Trophoblast cell (in vitro differentiated cells and primary cell): ENCODE measurements at regions not wholly inside any gene's neighbourhood (a gene's known extent, or its start where the extent isn't known, plus 50 kb on each side); places are given as distances from the start of the nearest gene placed in this dataset.

ENCODE experiments used
- DNase-seq, 2 donors: peaks; one replicate each; pipeline ENCODE4 v3.0.0-alpha.2; 2016
- H2AFZ ChIP-seq: 2 replicates; pipeline ENCODE4 v1.6.1; 2013; ENCODE audit warnings: low read length, moderate library complexity, mild to moderate bottlenecking; ENCODE audit not compliant: insufficient read depth, poor library complexity
- H2AK5ac ChIP-seq: 2 replicates; pipeline ENCODE4 v1.6.1; 2013; ENCODE audit warnings: mild to moderate bottlenecking, low read length
- H2BK120ac ChIP-seq: 2 replicates; pipeline ENCODE4 v1.6.1; 2013; ENCODE audit warnings: low read length, mild to moderate bottlenecking, moderate library complexity; ENCODE audit not compliant: insufficient read depth, poor library complexity
- H2BK12ac ChIP-seq: 2 replicates; pipeline ENCODE4 v1.6.1; 2013; ENCODE audit warnings: mild to moderate bottlenecking, low read length, moderate library complexity
- H2BK5ac ChIP-seq: 2 replicates; pipeline ENCODE4 v1.6.1; 2013; ENCODE audit warnings: low read length, low read depth, moderate library complexity, mild to moderate bottlenecking; ENCODE audit not compliant: poor library complexity
- H3K14ac ChIP-seq: 2 replicates; pipeline ENCODE4 v1.6.1; 2013; ENCODE audit warnings: mild to moderate bottlenecking, low read length
- H3K18ac ChIP-seq: 2 replicates; pipeline ENCODE4 v1.6.1; 2013; ENCODE audit warnings: mild to moderate bottlenecking, low read length
- H3K23ac ChIP-seq: 2 replicates; pipeline ENCODE4 v1.6.1; 2013; ENCODE audit warnings: low read length
- H3K27ac ChIP-seq: 2 replicates; pipeline ENCODE4 v1.5.1; 2013; ENCODE audit warnings: low read depth, mild to moderate bottlenecking, inconsistent platforms, low read length, moderate library complexity
- H3K27me3 ChIP-seq: 2 replicates; pipeline ENCODE4 v1.6.1; 2013; ENCODE audit warnings: inconsistent platforms, mild to moderate bottlenecking, low read length, moderate library complexity; ENCODE audit not compliant: insufficient read depth
- H3K36me3 ChIP-seq, 2 experiments: 1 replicate in 1 of 2; 2 replicates in 1 of 2; pipeline ENCODE4 v1.6.1; 2013; ENCODE audit warnings: low read length in 2 of 2, mild to moderate bottlenecking in 2 of 2, moderate library complexity in 1 of 2; ENCODE audit not compliant: insufficient read depth in 2 of 2, control insufficient read depth in 1 of 2
- H3K4ac ChIP-seq: 2 replicates; pipeline ENCODE4 v1.6.1; 2013; ENCODE audit warnings: low read depth, mild to moderate bottlenecking, low read length, moderate library complexity
- H3K4me1 ChIP-seq, 2 experiments: 1 replicate in 1 of 2; 2 replicates in 1 of 2; pipeline ENCODE4 v1.6.1; 2013; ENCODE audit warnings: low read length in 2 of 2, mild to moderate bottlenecking in 2 of 2, moderate library complexity in 1 of 2; ENCODE audit not compliant: insufficient read depth in 2 of 2, control insufficient read depth in 1 of 2
- H3K4me2 ChIP-seq: 2 replicates; pipeline ENCODE4 v1.6.1; 2013; ENCODE audit warnings: inconsistent platforms, mild to moderate bottlenecking, low read length, moderate library complexity
- H3K4me3 ChIP-seq: 2 replicates; pipeline ENCODE4 v1.5.1; 2013; ENCODE audit warnings: mild to moderate bottlenecking, low read depth, low read length, inconsistent platforms
- H3K79me1 ChIP-seq: one replicate; pipeline ENCODE4 v1.6.1; 2013; ENCODE audit warnings: low read length
- H3K79me2 ChIP-seq: 2 replicates; pipeline ENCODE4 v1.6.1; 2013; ENCODE audit warnings: low read length, mild to moderate bottlenecking; ENCODE audit not compliant: control insufficient read depth, insufficient read depth, poor library complexity
- H3K9ac ChIP-seq: 2 replicates; pipeline ENCODE4 v1.6.1; 2013; ENCODE audit warnings: mild to moderate bottlenecking, low read length
- H3K9me3 ChIP-seq: 2 replicates; pipeline ENCODE4 v1.6.1; 2013; ENCODE audit warnings: low read depth, mild to moderate bottlenecking, control low read depth, inconsistent platforms, low read length; ENCODE audit not compliant: insufficient read depth
- H4K12ac ChIP-seq: 2 replicates; pipeline ENCODE4 v1.6.1; 2013; ENCODE audit warnings: low read depth, mild to moderate bottlenecking, low read length, moderate library complexity
- H4K8ac ChIP-seq: 2 replicates; pipeline ENCODE4 v1.6.1; 2013; ENCODE audit warnings: low read depth, mild to moderate bottlenecking, low read length, moderate library complexity
- H4K91ac ChIP-seq: one replicate; pipeline ENCODE4 v1.6.1; 2013; ENCODE audit warnings: low read depth, mild to moderate bottlenecking, low read length, moderate library complexity
- WGBS: extraction: QIAGEN DNeasy Blood & Tissue Kit; methylation state at CpG from one replicate; pipeline ENCODE4 v1.1.7; 2013; ENCODE audit warnings: missing lambda C conversion rate; ENCODE audit not compliant: insufficient read length, insufficient coverage; ENCODE audit errors: extremely low coverage; 5-methylcytosine and 5-hydroxymethylcytosine counted together

- Histone ChIP-seq H2BK12ac (no peak overlapping the region), H4K8ac (no peak overlapping the region), H3K23ac (no peak overlapping the region), H2BK120ac (no peak overlapping the region), H2BK5ac (no peak overlapping the region), H3K79me1 (no peaks in the 10 kb centered on the region), H4K91ac (no peak overlapping the region), H3K27me3 (no peaks in the 10 kb centered on the region), H2AK5ac (no peak overlapping the region), H3K4me3 (no peak overlapping the region), H3K4me1 (peaks cover 0 to 2% of the 10 kb centered on the region in 2 experiments), H3K9ac (no peak overlapping the region), H3K4me2 (no peak overlapping the region), H3K4ac (no peak overlapping the region), H4K12ac (no peak overlapping the region), H3K79me2 (no peaks in the 10 kb centered on the region), H3K36me3 (no peaks in the 10 kb centered on the region), H3K14ac (no peak overlapping the region), H3K18ac (no peak overlapping the region), H3K27ac (no peak overlapping the region), H2AFZ (no peak overlapping the region), H3K9me3 (no peaks in the 10 kb centered on the region)
- no CpG with 5 or more reads among the region's 1 CpG for WGBS
- no peak for DNase-seq
These were observed 339.9 kb upstream of the BCHE start for GRCh38 chr3:166177130-166177529.

- H4K8ac ChIP-seq, result no peak overlapping the region
- no peak overlapping the region for H3K27ac ChIP-seq
- no CpG with 5 or more reads among the region's 3 CpGs for WGBS
- H3K18ac ChIP-seq, result no peak overlapping the region
- H3K23ac ChIP-seq, result no peak overlapping the region
- H2BK120ac ChIP-seq, result no peak overlapping the region
- no peak overlapping the region for H3K4me2 ChIP-seq
- peaks cover 0 to 2% of the 10 kb centered on the region in 2 experiments for H3K4me1 ChIP-seq
- no peak for DNase-seq
- H2AK5ac ChIP-seq, result no peak overlapping the region
- no peak overlapping the region for H4K91ac ChIP-seq
- H3K9ac ChIP-seq, result no peak overlapping the region
- no peaks in the 10 kb centered on the region for H3K36me3 ChIP-seq
- no peaks in the 10 kb centered on the region for H3K79me2 ChIP-seq
- H4K12ac ChIP-seq, result no peak overlapping the region
- no peak overlapping the region for H3K4ac ChIP-seq
- no peak overlapping the region for H3K4me3 ChIP-seq
- no peak overlapping the region for H3K14ac ChIP-seq
- no peaks in the 10 kb centered on the region for H3K79me1 ChIP-seq
- no peaks in the 10 kb centered on the region for H3K27me3 ChIP-seq
- no peak overlapping the region for H2BK5ac ChIP-seq
- H2AFZ ChIP-seq, result no peak overlapping the region
- H2BK12ac ChIP-seq, result no peak overlapping the region
- no peaks in the 10 kb centered on the region for H3K9me3 ChIP-seq
These were observed 334.5 kb upstream of the BCHE start for GRCh38 chr3:166171695-166172094.

GRCh38 chr3:166169681-166170080, 332.5 kb upstream of the BCHE start:
- no peak for DNase-seq
- no CpG with 5 or more reads among the region's 1 CpG for WGBS
- peaks cover 0 to 2% of the 10 kb centered on the region in 2 experiments for H3K4me1 ChIP-seq

GRCh38 chr3:166127969-166128368, 290.7 kb upstream of the BCHE start:
- H3K79me2 ChIP-seq, result no peaks in the 10 kb centered on the region
- H2BK12ac ChIP-seq, result no peak overlapping the region
- H3K18ac ChIP-seq, result no peak overlapping the region
- no peaks in the 10 kb centered on the region for H3K4me1 ChIP-seq
- no peaks in the 10 kb centered on the region for H3K27me3 ChIP-seq
- no peak overlapping the region for H4K12ac ChIP-seq
- no peak overlapping the region for H3K14ac ChIP-seq
- H4K91ac ChIP-seq, result no peak overlapping the region
- WGBS, result no CpG with 5 or more reads among the region's 1 CpG
- H3K4me3 ChIP-seq, result no peak overlapping the region
- no peaks in the 10 kb centered on the region for H3K9me3 ChIP-seq
- H3K4ac ChIP-seq, result no peak overlapping the region
- no peak overlapping the region for H2BK120ac ChIP-seq
- H2BK5ac ChIP-seq, result no peak overlapping the region
- H2AK5ac ChIP-seq, result no peak overlapping the region
- H3K9ac ChIP-seq, result no peak overlapping the region
- H3K4me2 ChIP-seq, result no peak overlapping the region
- H4K8ac ChIP-seq, result no peak overlapping the region
- no peak overlapping the region for H2AFZ ChIP-seq
- DNase-seq, result no peak
- no peaks in the 10 kb centered on the region for H3K36me3 ChIP-seq
- no peaks in the 10 kb centered on the region for H3K79me1 ChIP-seq
- no peak overlapping the region for H3K27ac ChIP-seq
- H3K23ac ChIP-seq, result no peak overlapping the region

More at GRCh38 chr3:166169681-166170080, 332.5 kb upstream of the BCHE start:
- H3K4ac ChIP-seq, result no peak overlapping the region
- H3K18ac ChIP-seq, result no peak overlapping the region
- H3K23ac ChIP-seq, result no peak overlapping the region
- no peak overlapping the region for H4K12ac ChIP-seq
- no peaks in the 10 kb centered on the region for H3K9me3 ChIP-seq
- H2BK12ac ChIP-seq, result no peak overlapping the region
- no peak overlapping the region for H2BK120ac ChIP-seq
- H3K9ac ChIP-seq, result no peak overlapping the region
- H3K79me1 ChIP-seq, result no peaks in the 10 kb centered on the region
- H4K91ac ChIP-seq, result no peak overlapping the region
- H4K8ac ChIP-seq, result no peak overlapping the region
- H3K14ac ChIP-seq, result no peak overlapping the region
- H3K79me2 ChIP-seq, result no peaks in the 10 kb centered on the region
- no peak overlapping the region for H3K4me3 ChIP-seq
- no peaks in the 10 kb centered on the region for H3K27me3 ChIP-seq
- no peaks in the 10 kb centered on the region for H3K36me3 ChIP-seq
- no peak overlapping the region for H2AFZ ChIP-seq
- no peak overlapping the region for H2BK5ac ChIP-seq
- H2AK5ac ChIP-seq, result no peak overlapping the region
- H3K4me2 ChIP-seq, result no peak overlapping the region
- H3K27ac ChIP-seq, result no peak overlapping the region
